IMR-90 (cell line): ENCODE measurements at regions not wholly inside any gene's neighbourhood (a gene's known extent, or its start where the extent isn't known, plus 50 kb on each side); places are given as distances from the start of the nearest gene placed in this dataset.

Source experiments
- ATAC-seq: fragments of 200-7000 bp; cut with Tn5 transposase; 2 replicates; pipeline ENCODE4 v1.9.1; 2020; ENCODE audit warnings: low read depth, mild to moderate bottlenecking, moderate library complexity
- BruUV-seq: library from RNA; stranded (reverse); fragments of 400-500 nt; replicated peaks from 2 replicates; lab custom pipeline; 2021; lab: Mats Ljungman, UMichigan
- CTCF ChIA-PET: fragments of 300-600 bp; formaldehyde crosslinking; extraction: SDS; loops from one replicate; lab custom pipeline; 2021; ENCODE audit warnings: antibody characterized with exemption; lab: Yijun Ruan, JAX
- POLR2A ChIA-PET: fragments of 300-600 bp; sonication (Branson Sonifier 250); formaldehyde crosslinking; loops from one replicate; lab custom pipeline; 2022; ENCODE audit warnings: antibody characterized with exemption; ENCODE audit not compliant: unreplicated experiment; lab: Charles Lee
- DNase-seq: peaks from one replicate; pipeline ENCODE4 v3.0.0; 2013
- H2AFZ ChIP-seq: replicated peaks from 2 replicates; pipeline ENCODE3; 2013; ENCODE audit warnings: low read length, mild to moderate bottlenecking; ENCODE audit not compliant: poor library complexity
- H2AK5ac ChIP-seq: 2 replicates; pipeline ENCODE4 v1.6.1; 2013; ENCODE audit warnings: low read depth, low read length, inconsistent platforms
- H2AK9ac ChIP-seq: replicated peaks from 2 replicates; pipeline ENCODE3; 2013; ENCODE audit warnings: mild to moderate bottlenecking, low read depth, low read length, moderate library complexity; ENCODE audit not compliant: poor library complexity
- H2BK120ac ChIP-seq: 2 replicates; pipeline ENCODE4 v1.6.1; 2013; ENCODE audit warnings: low read depth, low read length, inconsistent platforms
- H2BK15ac ChIP-seq: 3 replicates; pipeline ENCODE4 v1.6.1; 2013; ENCODE audit warnings: low read depth, low read length, inconsistent platforms
- H2BK20ac ChIP-seq: 2 replicates; pipeline ENCODE4 v1.6.1; 2013; ENCODE audit warnings: low read depth, mild to moderate bottlenecking, inconsistent platforms, low read length, moderate library complexity
- H2BK5ac ChIP-seq: 2 replicates; pipeline ENCODE4 v1.6.1; 2013; ENCODE audit warnings: mild to moderate bottlenecking, low read depth, low read length, inconsistent platforms; ENCODE audit not compliant: poor library complexity, severe bottlenecking
- H3K14ac ChIP-seq: replicated peaks from 2 replicates; pipeline ENCODE4 v1.6.1; 2013; ENCODE audit warnings: low read depth, low read length, inconsistent platforms
- H3K18ac ChIP-seq: 2 replicates; pipeline ENCODE4 v1.6.1; 2013; ENCODE audit warnings: low read depth, low read length, control low read depth
- H3K23ac ChIP-seq: 2 replicates; pipeline ENCODE4 v1.6.1; 2013; ENCODE audit warnings: low read depth, low read length, inconsistent platforms
- H3K27ac ChIP-seq: 2 replicates; pipeline ENCODE4 v1.5.1; 2013; ENCODE audit warnings: mild to moderate bottlenecking, control low read depth, low read length; ENCODE audit not compliant: insufficient read depth
- H3K27me3 ChIP-seq: 2 replicates; pipeline ENCODE4 v1.6.1; 2013; ENCODE audit warnings: low read length; ENCODE audit not compliant: control insufficient read depth, insufficient read depth
- H3K36me3 ChIP-seq: 2 replicates; pipeline ENCODE4 v1.6.1; 2013; ENCODE audit warnings: low read length, mixed read lengths; ENCODE audit not compliant: control insufficient read depth, insufficient read depth
- H3K4ac ChIP-seq: 2 replicates; pipeline ENCODE4 v1.6.1; 2013; ENCODE audit warnings: low read depth, low read length, inconsistent platforms
- H3K4me1 ChIP-seq: 2 replicates; pipeline ENCODE4 v1.6.1; 2013; ENCODE audit warnings: low read length, mixed read lengths; ENCODE audit not compliant: control insufficient read depth, insufficient read depth
- H3K4me2 ChIP-seq: 2 replicates; pipeline ENCODE4 v1.6.1; 2013; ENCODE audit warnings: low read depth, mild to moderate bottlenecking, control low read depth, low read length, moderate library complexity
- H3K4me3 ChIP-seq: 2 replicates; pipeline ENCODE4 v1.5.1; 2013; ENCODE audit warnings: low read depth, mild to moderate bottlenecking, control low read depth, low read length, moderate library complexity; ENCODE audit not compliant: insufficient read depth
- H3K56ac ChIP-seq: 2 replicates; pipeline ENCODE4 v1.6.1; 2013; ENCODE audit warnings: low read length, inconsistent platforms; ENCODE audit not compliant: insufficient read depth; ENCODE audit errors: extremely low read depth
- H3K79me1 ChIP-seq, 2 experiments: 2 replicates each; pipeline ENCODE4 v1.6.1; 2013; ENCODE audit warnings: low read length in 2 of 2, inconsistent platforms in 1 of 2, low read depth in 1 of 2
- H3K9ac ChIP-seq: 2 replicates; pipeline ENCODE4 v1.6.1; 2013; ENCODE audit warnings: low read depth, low read length, control low read depth
- H3K9me1 ChIP-seq: 2 replicates; pipeline ENCODE4 v1.6.1; 2013; ENCODE audit warnings: low read length, inconsistent platforms; ENCODE audit not compliant: insufficient read depth
- H3K9me3 ChIP-seq: 2 replicates; pipeline ENCODE4 v1.6.1; 2013; ENCODE audit warnings: low read length; ENCODE audit not compliant: control insufficient read depth, insufficient read depth
- H4K20me1 ChIP-seq: 2 replicates; pipeline ENCODE4 v1.6.1; 2013; ENCODE audit warnings: low read length, inconsistent platforms; ENCODE audit not compliant: insufficient read depth
- H4K5ac ChIP-seq: 2 replicates; pipeline ENCODE4 v1.6.1; 2013; ENCODE audit warnings: mild to moderate bottlenecking, low read depth, low read length, control low read depth
- H4K8ac ChIP-seq, 2 experiments: 2 replicates each; pipeline ENCODE4 v1.6.1; 2013; ENCODE audit warnings: low read depth in 2 of 2, low read length in 2 of 2, control low read depth in 1 of 2, inconsistent platforms in 1 of 2
- H4K91ac ChIP-seq: 2 replicates; pipeline ENCODE4 v1.6.1; 2013; ENCODE audit warnings: low read depth, low read length, inconsistent platforms; ENCODE audit not compliant: insufficient read depth
- BHLHE40 ChIP-seq: fragments of 150-350 bp; IDR thresholded peaks from 2 replicates; pipeline ENCODE4 v1.6.1; 2016; ENCODE audit warnings: mild to moderate bottlenecking, low read depth, low read length
- NFE2L2 ChIP-seq: fragments of 150-350 bp; IDR thresholded peaks from 2 replicates; pipeline ENCODE4 v1.6.1; 2016; ENCODE audit warnings: low read depth, mild to moderate bottlenecking, low read length
- WGBS, 2 experiments: methylation state at CpG; one replicate each; pipeline versions ENCODE4 v1.1.5 to v1.1.7; 2013; ENCODE audit warnings: missing lambda C conversion rate in 2 of 2; ENCODE audit not compliant: insufficient read length in 1 of 2; ENCODE audit errors: extremely low coverage in 2 of 2; 5-methylcytosine and 5-hydroxymethylcytosine counted together
- dilution Hi-C: fragments of 300-500 bp; cut with HindIII; formaldehyde crosslinking; loops from one replicate; pipeline ENCODE4 v1.14.3; 2018; ENCODE audit warnings: low sequenced_read_pairs; ENCODE audit not compliant: unreplicated experiment
- in situ Hi-C: fragments of 300-500 bp; cut with MboI; formaldehyde crosslinking; loops from 3 replicates; pipeline ENCODE4 v1.14.3; 2019; ENCODE audit warnings: low sequenced_read_pairs, inconsistent platforms, mixed read lengths
- intact Hi-C: fragments of 100-400 bp; cut with micrococcal nuclease; formaldehyde crosslinking; loops from 2 replicates; pipeline ENCODE4 v1.10.0; 2022

DNA sequence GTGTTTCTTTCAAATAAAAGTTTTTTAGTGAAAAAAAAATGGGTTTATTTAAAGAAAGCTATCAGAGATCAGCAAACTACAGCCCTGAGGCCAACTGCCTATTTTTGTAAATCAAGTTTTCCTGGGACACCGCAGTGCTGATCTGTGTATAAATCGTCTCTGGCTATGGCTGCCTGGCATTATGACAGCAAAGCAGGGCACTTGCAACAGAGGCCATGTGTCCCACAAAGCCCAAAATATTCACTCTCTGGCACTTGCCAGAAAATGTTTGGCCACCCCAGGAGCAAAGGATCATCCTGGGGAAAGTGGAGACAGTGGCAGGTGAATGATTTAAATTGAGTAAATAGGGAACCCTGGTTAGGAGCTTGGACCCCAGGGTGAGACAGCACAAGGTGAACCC lies 291.6 kb downstream of the PREX1 start:
- no peak overlapping the region for H3K4ac ChIP-seq
- H3K4me2 ChIP-seq, result no peak overlapping the region
- no peak overlapping the region for H3K4me3 ChIP-seq
- H3K23ac ChIP-seq, result no peak overlapping the region
- H3K9me3 ChIP-seq, result no peaks in the 10 kb centered on the region
- no peak overlapping the region for H3K18ac ChIP-seq
- no CpG with 5 or more reads among the region's 2 CpGs for WGBS, 2 experiments
- H4K5ac ChIP-seq, result no peak overlapping the region
- BruUV-seq, result no TSS peak
- no peak overlapping the region for H2BK20ac ChIP-seq
- H2BK5ac ChIP-seq, result no peak overlapping the region
- H2AK5ac ChIP-seq, result no peak overlapping the region
- no peak overlapping the region for H2AFZ ChIP-seq
- POLR2A ChIA-PET, result no interaction called here
- H2AK9ac ChIP-seq, result no peak overlapping the region
- intact Hi-C loops (no loop called here), dilution Hi-C loops (no loop called here), in situ Hi-C loops (no loop called here)
- H3K36me3 ChIP-seq, result no peaks in the 10 kb centered on the region
- H3K79me1 ChIP-seq, result no peaks in the 10 kb centered on the region
- TF ChIP-seq NFE2L2, result no peak
- TF ChIP-seq BHLHE40, result no peak
- H3K9ac ChIP-seq, result no peak overlapping the region
- H3K27ac ChIP-seq, result no peak overlapping the region
- no peak for DNase-seq
- no peak overlapping the region for H3K14ac ChIP-seq
- no peak overlapping the region for H4K8ac ChIP-seq
- no peaks in the 10 kb centered on the region; the same call in 1 of the 2 replicates for H4K20me1 ChIP-seq
- no peaks in the 10 kb centered on the region for H3K4me1 ChIP-seq
- no peak overlapping the region for H2BK120ac ChIP-seq
- CTCF ChIA-PET, result no interaction called here
- no peak overlapping the region for H4K91ac ChIP-seq
- no peak overlapping the region for H3K56ac ChIP-seq
- H3K9me1 ChIP-seq, result no peaks in the 10 kb centered on the region
- H2BK15ac ChIP-seq, result no peak overlapping the region
- peaks cover 2% of the 10 kb centered on the region; the same call in 1 of the 2 replicates for H3K27me3 ChIP-seq
- no peak for ATAC-seq
